Epithelial cell of esophagus (primary cell): ENCODE measurements at regions not wholly inside any gene's neighbourhood (a gene's known extent, or its start where the extent isn't known, plus 50 kb on each side); places are given as distances from the start of the nearest gene placed in this dataset.

Experiments used
- DNase-seq: peaks from one replicate; pipeline ENCODE4 v3.0.0; 2010; ENCODE audit warnings: low read depth
- H3K4me3 ChIP-seq: 2 replicates; pipeline ENCODE4 v1.5.1; 2011; ENCODE audit warnings: mild to moderate bottlenecking, low read length, control low read depth
- TF ChIP-seq, protein P1 (sequence below): IDR thresholded peaks from 2 replicates; pipeline ENCODE4 v1.5.1; 2011; ENCODE audit warnings: low read depth, mild to moderate bottlenecking, low read length, control low read depth, inconsistent platforms; ENCODE audit not compliant: insufficient read depth; ENCODE audit errors: missing control alignments

DNA sequence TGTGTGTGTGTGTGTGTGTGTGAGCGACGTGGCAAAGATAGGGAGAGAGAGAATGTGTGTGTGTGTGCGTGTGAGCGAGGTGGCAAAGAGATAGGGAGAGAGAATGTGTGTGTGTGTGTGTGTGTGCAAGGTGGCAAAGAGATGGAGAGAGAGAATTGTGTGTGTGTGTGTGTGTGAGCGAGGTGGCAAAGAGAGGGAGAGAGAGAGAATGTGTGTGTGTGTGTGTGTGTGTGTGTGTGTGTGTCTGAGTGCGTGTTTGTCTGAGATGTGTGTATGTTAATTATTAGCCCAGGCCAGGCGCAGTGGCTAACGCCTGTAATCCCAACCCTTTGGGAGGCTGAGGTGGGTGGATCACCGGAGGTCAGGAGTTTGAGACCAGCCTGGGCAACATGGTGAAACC is 154.6 kb upstream of the RGMA start:
- no peak for DNase-seq
- no peak overlapping the region for H3K4me3 ChIP-seq
- TF ChIP-seq, protein P1, sequence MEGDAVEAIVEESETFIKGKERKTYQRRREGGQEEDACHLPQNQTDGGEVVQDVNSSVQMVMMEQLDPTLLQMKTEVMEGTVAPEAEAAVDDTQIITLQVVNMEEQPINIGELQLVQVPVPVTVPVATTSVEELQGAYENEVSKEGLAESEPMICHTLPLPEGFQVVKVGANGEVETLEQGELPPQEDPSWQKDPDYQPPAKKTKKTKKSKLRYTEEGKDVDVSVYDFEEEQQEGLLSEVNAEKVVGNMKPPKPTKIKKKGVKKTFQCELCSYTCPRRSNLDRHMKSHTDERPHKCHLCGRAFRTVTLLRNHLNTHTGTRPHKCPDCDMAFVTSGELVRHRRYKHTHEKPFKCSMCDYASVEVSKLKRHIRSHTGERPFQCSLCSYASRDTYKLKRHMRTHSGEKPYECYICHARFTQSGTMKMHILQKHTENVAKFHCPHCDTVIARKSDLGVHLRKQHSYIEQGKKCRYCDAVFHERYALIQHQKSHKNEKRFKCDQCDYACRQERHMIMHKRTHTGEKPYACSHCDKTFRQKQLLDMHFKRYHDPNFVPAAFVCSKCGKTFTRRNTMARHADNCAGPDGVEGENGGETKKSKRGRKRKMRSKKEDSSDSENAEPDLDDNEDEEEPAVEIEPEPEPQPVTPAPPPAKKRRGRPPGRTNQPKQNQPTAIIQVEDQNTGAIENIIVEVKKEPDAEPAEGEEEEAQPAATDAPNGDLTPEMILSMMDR = no peak

DNA sequence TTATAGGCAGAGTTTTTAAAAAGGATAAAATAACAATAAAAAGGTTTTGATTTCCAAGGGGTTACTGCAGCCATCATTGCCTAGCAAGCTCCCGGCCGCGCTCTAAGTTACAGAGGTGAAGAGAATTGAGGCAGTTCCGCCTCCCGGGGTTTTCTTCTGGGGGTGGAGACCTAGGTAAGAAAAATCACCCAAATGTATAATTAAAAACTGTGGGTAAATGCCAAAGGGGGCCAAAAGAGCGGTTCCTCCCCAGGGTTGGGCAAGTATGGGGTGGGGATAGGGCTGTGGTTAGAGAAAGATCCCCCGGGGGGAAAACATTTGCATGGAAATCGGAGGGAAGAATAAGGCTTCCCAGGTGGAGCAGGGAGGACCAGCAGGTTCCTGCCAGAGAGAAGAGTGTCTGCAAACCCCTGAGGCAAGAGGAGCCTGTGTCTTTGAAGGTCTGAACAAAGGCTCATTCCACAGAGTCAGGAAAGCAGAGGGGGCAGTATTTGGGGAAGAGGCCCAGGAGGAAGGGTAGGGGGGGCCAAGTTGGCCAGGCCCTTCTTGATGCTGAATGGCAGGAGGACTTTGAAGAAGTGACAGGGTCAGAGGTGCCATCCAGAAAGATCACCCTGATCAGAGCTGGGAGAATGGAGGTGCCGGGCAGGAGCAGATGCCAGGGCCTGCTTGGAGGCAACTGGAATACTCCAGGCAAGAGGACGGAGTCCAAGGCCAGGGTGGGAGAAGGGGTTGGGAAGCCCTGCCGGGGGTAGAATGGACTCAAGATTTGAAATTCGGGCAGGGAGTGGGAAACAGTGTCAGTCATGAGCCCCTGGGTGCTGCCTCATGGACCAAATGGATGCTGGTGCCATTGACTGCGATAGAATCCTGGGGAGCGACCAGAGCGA is 152.9 kb upstream of the RGMA start:
- H3K4me3 ChIP-seq = no peak overlapping the region
- DNase-seq = no peak
- TF ChIP-seq, protein P1 = no peak

DNA sequence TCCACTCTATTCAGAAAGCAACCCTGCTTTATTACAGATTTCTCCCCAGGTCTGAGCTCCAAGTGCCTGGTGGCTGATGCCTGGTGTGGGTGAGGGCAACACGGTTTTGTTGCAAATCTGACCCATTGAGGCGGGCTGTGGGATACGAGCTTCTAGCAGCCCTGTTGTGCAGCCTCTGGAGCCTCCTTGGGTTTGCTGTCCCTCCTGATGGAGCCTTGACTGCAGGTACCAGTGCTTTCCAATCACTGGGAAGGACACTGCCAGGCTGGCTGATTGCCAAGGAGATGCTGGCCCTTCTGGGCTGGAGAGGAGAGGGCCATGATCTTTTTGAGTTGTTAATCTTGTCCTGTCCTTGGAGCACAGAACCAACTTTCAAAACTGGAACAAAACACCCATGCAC is 151.0 kb upstream of the RGMA start:
- H3K4me3 ChIP-seq = no peak overlapping the region
- TF ChIP-seq, protein P1 = no peak
- no peak for DNase-seq

DNA sequence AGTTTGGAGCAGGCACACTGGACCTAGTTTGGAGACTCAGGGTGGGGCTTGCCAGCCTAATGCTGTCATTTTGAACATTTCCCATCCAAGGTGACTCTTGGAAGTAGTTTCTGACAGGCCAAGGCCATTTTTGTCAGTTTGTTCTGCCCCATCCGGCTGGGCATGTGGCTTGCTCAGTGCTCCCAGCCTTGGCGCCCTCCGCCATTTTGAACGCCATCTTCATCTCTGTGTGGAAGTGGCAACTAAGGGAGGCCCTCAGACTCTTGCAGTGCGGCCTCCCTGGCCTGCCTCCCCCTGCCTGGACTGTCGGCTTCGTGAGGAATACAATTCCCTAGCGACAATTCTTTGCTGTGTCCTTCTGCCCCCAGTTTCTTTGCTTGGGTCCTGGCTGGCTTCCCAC is 150.6 kb upstream of the RGMA start:
- H3K4me3 ChIP-seq = no peak overlapping the region
- DNase-seq = no peak
- TF ChIP-seq, protein P1 = no peak

DNA sequence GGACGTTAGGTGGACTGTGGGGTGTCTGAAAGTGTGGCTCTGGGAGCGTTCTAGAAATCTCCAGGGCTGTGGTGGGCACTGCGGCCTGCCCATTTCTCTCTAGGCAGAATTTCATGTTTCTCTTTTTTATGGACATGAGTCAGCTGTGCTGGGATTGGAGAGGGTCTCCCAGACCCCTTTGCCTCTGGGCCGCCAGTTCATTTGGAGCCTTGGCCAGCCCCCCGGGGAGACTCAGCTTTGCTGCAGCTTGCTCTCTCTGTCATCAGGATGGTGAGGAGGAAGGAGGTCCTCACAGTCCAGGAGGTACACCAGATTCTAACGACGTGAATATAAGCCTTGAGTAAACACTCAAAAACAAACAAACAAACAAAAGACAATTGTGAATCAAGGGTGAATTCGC is 149.6 kb upstream of the RGMA start:
- TF ChIP-seq, protein P1 = no peak
- DNase-seq = no peak

DNA sequence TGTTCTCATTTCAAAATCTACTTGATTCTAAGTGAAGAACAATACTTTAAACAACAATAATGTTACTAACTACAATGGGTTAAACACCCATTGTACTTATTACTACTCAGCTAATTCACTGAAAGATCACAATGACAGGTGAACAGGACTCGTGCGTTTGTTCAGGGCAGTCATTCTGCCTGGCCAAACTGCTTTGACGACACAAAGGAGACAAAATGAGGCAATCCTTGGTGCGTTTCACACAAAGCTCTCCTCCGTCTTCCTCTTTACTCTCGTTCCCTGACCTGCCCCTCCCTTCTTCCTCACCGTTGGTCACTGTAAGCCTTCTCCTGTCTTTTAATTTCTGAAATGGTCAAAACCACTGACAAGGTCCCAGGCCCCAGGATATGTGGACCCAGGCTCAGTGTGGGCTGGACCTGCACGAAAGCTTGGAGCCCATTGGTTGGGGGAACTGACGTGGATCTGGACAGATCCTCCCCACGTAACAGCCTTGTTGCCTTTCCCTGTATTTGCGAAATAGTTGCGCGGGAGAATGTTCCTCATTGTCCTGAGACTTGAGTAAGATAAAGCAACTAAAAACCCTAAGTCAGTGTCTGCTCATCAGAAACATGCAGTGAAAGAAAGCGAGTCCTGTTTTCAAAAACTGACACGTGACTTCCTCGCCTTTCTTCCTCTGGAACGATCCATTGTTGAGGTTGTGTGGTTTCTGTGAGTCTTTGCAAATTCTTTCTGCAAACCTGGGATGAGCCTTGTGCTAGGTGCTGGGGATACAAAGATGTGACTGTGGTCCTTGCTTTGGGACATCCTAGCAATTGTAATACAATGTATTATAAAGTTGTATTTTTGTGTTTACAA is 147.1 kb upstream of the RGMA start:
- TF ChIP-seq, protein P1 = no peak
- no peak for DNase-seq
- no peak overlapping the region for H3K4me3 ChIP-seq

More for the DNA sequence above, 149.6 kb upstream of the RGMA start:
- H3K4me3 ChIP-seq = no peak overlapping the region
